Right atrium auricular region (tissue), 2 donors: ENCODE measurements at regions not wholly inside any gene's neighbourhood (a gene's known extent, or its start where the extent isn't known, plus 50 kb on each side); places are given as distances from the start of the nearest gene placed in this dataset.

Experiments used
- DNase-seq: peaks from one replicate; pipeline ENCODE4 v3.0.0-alpha.2; 2019; ENCODE audit warnings: low spot score
- H3K27ac ChIP-seq, 2 donors: fragments of 200-600 bp; sonication (generic); 1 replicate in 1 of 2; 2 replicates in 1 of 2; pipeline ENCODE4 v1.5.1; 2016 to 2019
- H3K27me3 ChIP-seq, 2 donors: fragments of 200-600 bp; sonication (generic); one replicate each; pipeline versions ENCODE4 v1.5.1 to v1.6.0; 2017 to 2019
- H3K36me3 ChIP-seq: fragments of 200-600 bp; sonication (generic); one replicate; pipeline ENCODE4 v1.5.1; 2016
- H3K4me1 ChIP-seq, 2 donors: fragments of 200-600 bp; sonication (generic); one replicate each; pipeline versions ENCODE4 v1.5.1 to v1.6.0; 2017 to 2019
- H3K4me3 ChIP-seq, 2 donors: fragments of 200-600 bp; sonication (generic); 1 replicate in 1 of 2; 2 replicates in 1 of 2; pipeline ENCODE4 v1.5.1; 2017 to 2019; ENCODE audit warnings: mild to moderate bottlenecking in 1 of 2, moderate library complexity in 1 of 2
- H3K9me3 ChIP-seq, 2 donors: fragments of 200-600 bp; sonication (generic); one replicate each; pipeline ENCODE4 v1.5.1; 2019
- CTCF ChIP-seq, 2 donors: fragments of 200-600 bp; sonication (generic); IDR thresholded peaks; one replicate each; pipeline ENCODE4 v1.5.1; 2019; ENCODE audit warnings: antibody characterized with exemption in 2 of 2

GRCh38 chr21:41640748-41641509 lies 125.9 kb downstream of the RIPK4 start:
- peak; percentile 80 for DNase-seq
- peaks cover 0 to 28% of the 10 kb centered on the region in 2 donors for H3K4me1 ChIP-seq
- H3K27me3 ChIP-seq, result no peaks in the 10 kb centered on the region
- H3K9me3 ChIP-seq, result no peaks in the 10 kb centered on the region
- no peak overlapping the region for H3K4me3 ChIP-seq
- no peaks in the 10 kb centered on the region for H3K36me3 ChIP-seq
- peak overlapping the region; percentile 76 to 79 for H3K27ac ChIP-seq
- TF ChIP-seq CTCF (IDR thresholded peaks at IDR 0.05), result no peak

GRCh38 chr21:41639766-41640165 lies 127.1 kb downstream of the RIPK4 start:
- no peak for TF ChIP-seq CTCF (IDR thresholded peaks at IDR 0.05)
- H3K9me3 ChIP-seq, result no peaks in the 10 kb centered on the region
- no peak overlapping the region for H3K27ac ChIP-seq
- no peak for DNase-seq
- H3K4me3 ChIP-seq, result no peak overlapping the region
- peaks cover 0 to 28% of the 10 kb centered on the region in 2 donors for H3K4me1 ChIP-seq
- no peaks in the 10 kb centered on the region for H3K36me3 ChIP-seq
- H3K27me3 ChIP-seq, result no peaks in the 10 kb centered on the region

DNA sequence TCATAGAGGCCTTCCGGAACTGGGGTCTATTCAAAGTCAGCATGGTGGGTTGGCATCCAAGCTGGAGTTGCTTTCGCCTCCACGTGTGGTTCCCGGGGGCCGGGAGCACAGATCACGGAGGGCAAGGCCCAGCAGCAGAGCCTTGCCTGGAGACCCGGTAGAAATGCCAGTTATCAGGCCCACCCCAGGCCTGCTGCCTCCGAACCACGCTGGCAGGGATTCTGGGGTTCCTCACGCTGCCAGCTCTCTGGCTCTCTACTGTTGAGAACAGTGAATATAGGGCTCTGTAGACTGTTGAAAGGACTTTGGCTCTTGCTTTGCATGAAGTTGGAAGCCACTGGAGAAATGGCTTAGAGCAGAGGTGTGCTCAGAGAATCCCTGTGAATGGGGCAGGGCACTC lies 127.5 kb downstream of the RIPK4 start:
- Histone ChIP-seq H3K27ac (no peak overlapping the region), H3K27me3 (no peaks in the 10 kb centered on the region), H3K4me3 (no peak overlapping the region), H3K4me1 (peaks cover 0 to 28% of the 10 kb centered on the region in 2 donors), H3K36me3 (no peaks in the 10 kb centered on the region), H3K9me3 (no peaks in the 10 kb centered on the region)
- no peak for DNase-seq
- no peak for TF ChIP-seq CTCF (IDR thresholded peaks at IDR 0.05)

DNA sequence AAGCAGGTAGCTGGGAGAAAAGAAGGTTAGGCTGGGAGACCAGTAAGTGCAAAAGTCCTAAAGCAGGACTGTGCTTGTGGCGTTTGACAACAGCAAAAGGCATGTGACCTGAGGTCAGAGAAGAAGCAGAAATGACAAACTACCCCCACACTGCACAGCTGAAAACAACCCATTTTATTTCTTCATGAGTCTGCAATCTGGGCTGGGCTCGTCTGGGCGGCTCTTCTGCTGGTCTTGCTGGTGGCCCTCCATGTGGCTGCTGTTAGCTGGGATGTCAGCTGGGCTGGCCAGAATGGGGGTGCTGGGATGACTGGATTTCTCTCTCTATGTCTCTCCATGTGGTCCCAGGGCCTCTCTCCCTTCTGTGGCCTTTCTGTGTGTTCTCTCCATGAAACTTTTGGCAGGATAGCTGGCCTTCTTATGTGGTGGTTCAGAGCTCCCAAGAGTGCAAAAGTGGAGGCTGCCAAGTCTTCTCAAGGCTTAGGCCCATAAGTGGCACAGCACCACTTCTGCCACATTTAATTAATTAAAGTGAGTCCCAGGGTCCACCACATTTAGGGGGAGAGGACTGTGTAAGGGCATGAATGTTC lies 128.6 kb downstream of the RIPK4 start:
- no peak for TF ChIP-seq CTCF (IDR thresholded peaks at IDR 0.05)
- Histone ChIP-seq H3K4me3 (no peak overlapping the region), H3K9me3 (no peaks in the 10 kb centered on the region), H3K27ac (no peak overlapping the region), H3K4me1 (peaks cover 0 to 28% of the 10 kb centered on the region in 2 donors), H3K27me3 (no peaks in the 10 kb centered on the region), H3K36me3 (no peaks in the 10 kb centered on the region)
- no peak for DNase-seq

GRCh38 chr21:41636636-41637630 lies 129.0 kb upstream of the TMPRSS2 start:
- Histone ChIP-seq H3K9me3 (no peaks in the 10 kb centered on the region), H3K27ac (no peak overlapping the region), H3K36me3 (no peaks in the 10 kb centered on the region), H3K27me3 (no peaks in the 10 kb centered on the region), H3K4me3 (no peak overlapping the region), H3K4me1 (peaks cover 0 to 22% of the 10 kb centered on the region in 2 donors)
- DNase-seq, result no peak
- no peak for TF ChIP-seq CTCF (IDR thresholded peaks at IDR 0.05)
